ENCODE measurements at regions not wholly inside any gene's neighbourhood (a gene's known extent, or its start where the extent isn't known, plus 50 kb on each side); places are given as distances from the start of the nearest gene placed in this dataset.

DNA sequence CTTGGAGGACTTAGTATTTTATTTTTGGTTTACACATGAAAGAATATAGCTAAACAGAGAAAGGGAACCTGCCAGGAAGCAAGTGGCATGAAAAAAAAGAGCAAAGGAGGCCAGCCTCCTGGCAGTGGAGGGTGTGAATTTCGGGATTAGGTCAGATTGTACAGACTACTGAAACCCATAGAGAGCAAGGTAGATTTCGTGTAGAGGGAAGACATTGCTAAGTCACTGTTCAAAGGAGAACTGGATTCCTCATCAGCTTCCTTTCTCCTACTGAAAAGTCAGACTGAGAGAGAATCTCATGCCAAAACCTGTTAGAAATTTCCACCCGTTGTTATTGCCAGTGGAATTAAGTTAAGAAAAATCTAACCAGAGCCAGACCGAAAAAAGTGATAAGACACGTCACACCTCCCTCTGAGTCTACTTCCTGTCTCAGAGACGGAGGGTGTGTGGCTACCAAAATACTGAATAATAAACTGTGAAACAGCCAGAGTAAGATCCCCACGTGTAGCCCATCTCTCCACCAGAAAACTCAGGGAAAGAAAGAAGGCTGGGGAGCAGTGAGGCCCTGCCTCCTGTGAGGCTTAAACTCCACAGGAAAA, 118.8 kb downstream of the SKIDA1 start:
- TF ChIP-seq, protein P1, sequence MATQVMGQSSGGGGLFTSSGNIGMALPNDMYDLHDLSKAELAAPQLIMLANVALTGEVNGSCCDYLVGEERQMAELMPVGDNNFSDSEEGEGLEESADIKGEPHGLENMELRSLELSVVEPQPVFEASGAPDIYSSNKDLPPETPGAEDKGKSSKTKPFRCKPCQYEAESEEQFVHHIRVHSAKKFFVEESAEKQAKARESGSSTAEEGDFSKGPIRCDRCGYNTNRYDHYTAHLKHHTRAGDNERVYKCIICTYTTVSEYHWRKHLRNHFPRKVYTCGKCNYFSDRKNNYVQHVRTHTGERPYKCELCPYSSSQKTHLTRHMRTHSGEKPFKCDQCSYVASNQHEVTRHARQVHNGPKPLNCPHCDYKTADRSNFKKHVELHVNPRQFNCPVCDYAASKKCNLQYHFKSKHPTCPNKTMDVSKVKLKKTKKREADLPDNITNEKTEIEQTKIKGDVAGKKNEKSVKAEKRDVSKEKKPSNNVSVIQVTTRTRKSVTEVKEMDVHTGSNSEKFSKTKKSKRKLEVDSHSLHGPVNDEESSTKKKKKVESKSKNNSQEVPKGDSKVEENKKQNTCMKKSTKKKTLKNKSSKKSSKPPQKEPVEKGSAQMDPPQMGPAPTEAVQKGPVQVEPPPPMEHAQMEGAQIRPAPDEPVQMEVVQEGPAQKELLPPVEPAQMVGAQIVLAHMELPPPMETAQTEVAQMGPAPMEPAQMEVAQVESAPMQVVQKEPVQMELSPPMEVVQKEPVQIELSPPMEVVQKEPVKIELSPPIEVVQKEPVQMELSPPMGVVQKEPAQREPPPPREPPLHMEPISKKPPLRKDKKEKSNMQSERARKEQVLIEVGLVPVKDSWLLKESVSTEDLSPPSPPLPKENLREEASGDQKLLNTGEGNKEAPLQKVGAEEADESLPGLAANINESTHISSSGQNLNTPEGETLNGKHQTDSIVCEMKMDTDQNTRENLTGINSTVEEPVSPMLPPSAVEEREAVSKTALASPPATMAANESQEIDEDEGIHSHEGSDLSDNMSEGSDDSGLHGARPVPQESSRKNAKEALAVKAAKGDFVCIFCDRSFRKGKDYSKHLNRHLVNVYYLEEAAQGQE (IDR thresholded peaks at IDR 0.05; ENCODE audit: insufficient read depth in 1 of 2, low read depth in 2 of 2, low read length in 2 of 2), result no peak
- TF ChIP-seq POLR2AphosphoS5 (IDR thresholded peaks at IDR 0.05; ENCODE audit: low read depth, low read length), result no peak
- no peak for TF ChIP-seq FOXP2 (optimal IDR thresholded peaks at IDR 0.05; ENCODE audit: borderline replicate concordance, extremely low read depth, extremely low read length, insufficient read depth)
- TF ChIP-seq TAF1 (IDR thresholded peaks at IDR 0.05; ENCODE audit: borderline replicate concordance, insufficient read depth, low read length), result no peak
- no peak for TF ChIP-seq SIN3A (IDR thresholded peaks at IDR 0.05; ENCODE audit: borderline replicate concordance, insufficient read depth, low read length)

DNA sequence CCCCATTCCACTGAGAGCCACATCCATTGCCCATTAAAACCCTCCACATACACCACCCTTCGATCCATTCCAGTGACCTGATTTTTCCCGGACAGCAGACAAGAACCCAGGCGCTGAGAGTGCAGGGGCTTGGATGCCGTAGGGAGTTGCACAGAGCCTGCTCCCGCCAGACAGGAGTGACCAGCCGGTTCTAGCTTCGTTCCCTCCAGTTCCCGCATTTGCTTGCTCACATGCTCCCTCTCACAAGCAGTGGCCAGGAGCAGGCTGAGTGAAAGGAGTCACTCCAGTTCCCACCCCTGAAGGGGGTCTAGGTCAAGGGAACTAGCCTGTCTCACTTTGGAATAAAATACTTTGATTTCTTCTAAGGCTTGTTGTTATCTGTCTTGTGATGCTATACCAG, 119.5 kb downstream of the SKIDA1 start:
- TF ChIP-seq TAF1 (IDR thresholded peaks at IDR 0.05; ENCODE audit: borderline replicate concordance, insufficient read depth, low read length) (no peak), POLR2AphosphoS5 (IDR thresholded peaks at IDR 0.05; ENCODE audit: low read depth, low read length) (no peak), SIN3A (IDR thresholded peaks at IDR 0.05; ENCODE audit: borderline replicate concordance, insufficient read depth, low read length) (no peak), FOXP2 (optimal IDR thresholded peaks at IDR 0.05; ENCODE audit: borderline replicate concordance, extremely low read depth, extremely low read length, insufficient read depth) (no peak)
- TF ChIP-seq, protein P1 (IDR thresholded peaks at IDR 0.05; ENCODE audit: insufficient read depth in 1 of 2, low read depth in 2 of 2, low read length in 2 of 2), result no peak

DNA sequence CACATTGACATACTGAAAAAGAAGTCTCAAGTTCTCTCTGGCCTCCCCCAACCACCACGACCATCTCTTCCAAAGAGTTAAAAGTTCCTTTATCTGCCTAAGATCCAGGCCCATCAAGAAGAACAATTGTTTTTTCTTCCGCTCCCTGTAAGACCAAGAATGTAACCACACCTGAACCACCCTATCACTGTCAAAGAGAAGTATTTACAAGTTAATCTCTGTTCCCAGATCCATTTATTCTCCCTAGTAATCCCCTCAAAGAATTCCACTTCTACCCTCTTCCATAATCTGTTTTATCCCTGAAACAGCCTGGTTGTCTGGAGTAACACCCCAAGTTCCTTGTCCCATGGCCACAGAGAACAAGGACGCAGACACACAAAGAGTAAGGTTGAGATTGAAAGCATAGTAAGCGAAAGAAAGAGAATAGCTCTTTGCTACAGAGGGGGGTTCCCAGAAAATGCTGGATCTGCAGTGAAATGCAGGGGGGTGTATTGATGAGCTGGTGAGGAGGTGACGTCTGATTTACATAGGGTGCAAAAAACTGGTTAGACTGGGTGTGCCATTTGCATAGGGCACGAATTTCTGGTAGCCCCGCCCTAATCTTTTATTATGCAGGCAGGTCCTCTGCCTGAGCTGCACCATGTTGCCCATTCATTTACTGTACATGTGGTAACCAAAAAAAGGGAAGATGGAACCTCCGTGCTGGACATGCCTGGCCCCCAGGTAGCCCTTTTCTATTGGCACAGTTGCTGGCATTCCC, 122.0 kb downstream of the SKIDA1 start:
- TF ChIP-seq TAF1 (IDR thresholded peaks at IDR 0.05; ENCODE audit: borderline replicate concordance, insufficient read depth, low read length), result no peak
- TF ChIP-seq, protein P1 (IDR thresholded peaks at IDR 0.05; ENCODE audit: insufficient read depth in 1 of 2, low read depth in 2 of 2, low read length in 2 of 2), result no peak
- no peak for TF ChIP-seq SIN3A (IDR thresholded peaks at IDR 0.05; ENCODE audit: borderline replicate concordance, insufficient read depth, low read length)
- no peak for TF ChIP-seq FOXP2 (optimal IDR thresholded peaks at IDR 0.05; ENCODE audit: borderline replicate concordance, extremely low read depth, extremely low read length, insufficient read depth)
- TF ChIP-seq POLR2AphosphoS5 (IDR thresholded peaks at IDR 0.05; ENCODE audit: low read depth, low read length), result no peak

DNA sequence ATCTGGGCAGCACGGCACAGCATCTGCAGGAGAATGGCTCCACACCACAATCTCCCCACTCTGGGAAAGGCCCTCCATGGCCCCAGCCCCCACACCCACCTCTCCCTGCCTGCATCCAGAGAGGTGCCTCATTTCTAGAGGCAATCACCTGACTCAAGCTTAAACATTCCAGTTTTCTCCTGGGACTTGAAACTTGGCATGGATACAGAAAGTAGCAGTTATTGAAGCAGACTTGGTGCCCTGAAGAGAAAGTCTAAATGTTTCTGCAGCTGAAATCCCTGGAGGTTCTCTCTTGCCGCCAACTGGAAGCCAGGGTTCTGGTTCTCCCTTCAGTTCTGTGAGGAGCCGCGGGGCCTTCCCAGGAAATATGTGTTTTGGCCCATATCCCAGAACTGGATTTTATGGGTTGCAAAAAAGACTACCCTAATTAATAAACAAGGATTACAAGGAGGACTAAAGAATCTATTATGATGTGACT, 122.8 kb downstream of the SKIDA1 start:
- TF ChIP-seq, protein P1 (IDR thresholded peaks at IDR 0.05; ENCODE audit: insufficient read depth in 1 of 2, low read depth in 2 of 2, low read length in 2 of 2), result no peak
- no peak for TF ChIP-seq TAF1 (IDR thresholded peaks at IDR 0.05; ENCODE audit: borderline replicate concordance, insufficient read depth, low read length)
- TF ChIP-seq POLR2AphosphoS5 (IDR thresholded peaks at IDR 0.05; ENCODE audit: low read depth, low read length), result no peak
- TF ChIP-seq FOXP2 (optimal IDR thresholded peaks at IDR 0.05; ENCODE audit: borderline replicate concordance, extremely low read depth, extremely low read length, insufficient read depth), result no peak
- TF ChIP-seq SIN3A (IDR thresholded peaks at IDR 0.05; ENCODE audit: borderline replicate concordance, insufficient read depth, low read length), result no peak

Data from PFSK-1 (cell line).